ENCODE measurements at regions not wholly inside any gene's neighbourhood (a gene's known extent, or its start where the extent isn't known, plus 50 kb on each side); places are given as distances from the start of the nearest gene placed in this dataset.

DNA sequence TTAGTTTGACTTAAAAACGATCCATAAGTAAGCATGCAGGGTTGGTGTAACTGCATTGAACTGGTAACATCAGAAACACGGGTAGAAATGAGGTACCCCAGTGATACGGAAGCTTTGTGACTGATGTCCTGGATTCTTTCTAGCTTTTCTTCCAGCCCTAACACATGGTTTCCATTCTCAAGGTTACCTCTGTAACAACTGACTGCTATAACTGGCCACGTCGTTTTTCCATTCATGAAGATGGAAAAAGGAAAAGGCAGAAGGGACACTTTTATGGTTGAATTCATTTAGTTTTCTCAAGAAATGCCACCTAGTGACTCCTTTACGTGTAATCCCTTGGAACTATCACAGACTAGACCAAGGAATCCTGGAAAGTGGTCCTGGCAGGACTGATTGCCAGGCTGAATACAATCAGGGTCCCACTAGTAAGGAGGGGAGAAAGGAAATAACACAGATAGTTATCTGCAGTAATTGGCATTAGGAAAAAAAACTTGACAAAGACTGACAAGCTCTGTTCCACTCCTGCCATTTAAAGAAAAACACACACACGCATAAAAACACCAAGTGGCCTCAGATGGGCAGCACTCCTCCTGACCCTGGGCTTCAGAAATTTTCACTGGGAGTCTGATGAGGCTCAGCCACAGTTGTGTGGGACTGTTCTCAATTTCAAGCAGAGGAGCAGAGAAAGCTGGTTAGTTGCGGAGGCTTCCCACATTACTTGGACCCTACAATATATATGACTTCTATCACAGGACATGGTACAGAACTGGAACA is 77.5 kb upstream of the ZNF169 start:
- H3K27me3 ChIP-seq (ENCODE audit: insufficient read depth, low read length, poor library complexity, severe bottlenecking) = no peaks in the 10 kb centered on the region

DNA sequence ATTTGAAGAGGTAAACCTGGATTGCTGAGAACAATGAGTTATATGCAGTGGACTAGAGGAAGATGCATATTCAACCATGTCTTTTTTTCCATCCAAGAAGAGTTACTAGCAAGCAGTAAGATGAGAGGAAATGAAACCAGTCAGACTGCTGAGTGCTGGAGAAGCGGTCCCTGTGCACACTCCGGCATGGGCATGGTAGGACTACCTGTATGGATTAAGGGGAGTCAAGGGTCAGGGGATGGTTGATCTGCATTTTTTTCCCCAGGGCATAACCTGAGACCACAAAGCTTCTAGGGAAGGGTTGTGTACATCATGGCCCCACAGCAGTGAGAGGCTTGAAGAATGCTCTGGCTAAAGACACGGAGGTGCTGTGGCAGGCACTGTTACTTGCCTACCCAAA is 76.6 kb upstream of the ZNF169 start:
- TF ChIP-seq EZH2phosphoT487 (IDR thresholded peaks at IDR 0.05; ENCODE audit: borderline replicate concordance) = no peak
- TF ChIP-seq, protein P1, sequence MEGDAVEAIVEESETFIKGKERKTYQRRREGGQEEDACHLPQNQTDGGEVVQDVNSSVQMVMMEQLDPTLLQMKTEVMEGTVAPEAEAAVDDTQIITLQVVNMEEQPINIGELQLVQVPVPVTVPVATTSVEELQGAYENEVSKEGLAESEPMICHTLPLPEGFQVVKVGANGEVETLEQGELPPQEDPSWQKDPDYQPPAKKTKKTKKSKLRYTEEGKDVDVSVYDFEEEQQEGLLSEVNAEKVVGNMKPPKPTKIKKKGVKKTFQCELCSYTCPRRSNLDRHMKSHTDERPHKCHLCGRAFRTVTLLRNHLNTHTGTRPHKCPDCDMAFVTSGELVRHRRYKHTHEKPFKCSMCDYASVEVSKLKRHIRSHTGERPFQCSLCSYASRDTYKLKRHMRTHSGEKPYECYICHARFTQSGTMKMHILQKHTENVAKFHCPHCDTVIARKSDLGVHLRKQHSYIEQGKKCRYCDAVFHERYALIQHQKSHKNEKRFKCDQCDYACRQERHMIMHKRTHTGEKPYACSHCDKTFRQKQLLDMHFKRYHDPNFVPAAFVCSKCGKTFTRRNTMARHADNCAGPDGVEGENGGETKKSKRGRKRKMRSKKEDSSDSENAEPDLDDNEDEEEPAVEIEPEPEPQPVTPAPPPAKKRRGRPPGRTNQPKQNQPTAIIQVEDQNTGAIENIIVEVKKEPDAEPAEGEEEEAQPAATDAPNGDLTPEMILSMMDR (conservative IDR thresholded peaks at IDR 0.05; ENCODE audit: low read length) = no peak
- peaks cover 9% of the 10 kb centered on the region; the same call in 1 of the 2 replicates for H3F3A ChIP-seq (ENCODE audit: low read depth)
- no peaks in the 10 kb centered on the region for H3K27me3 ChIP-seq (ENCODE audit: insufficient read depth, low read length, poor library complexity, severe bottlenecking)
- H3K4me2 ChIP-seq (ENCODE audit: low read depth, low read length, poor library complexity, severe bottlenecking) = no peak overlapping the region
- peaks cover 43% of the 10 kb centered on the region for H4K20me1 ChIP-seq (ENCODE audit: insufficient read depth, low read length, poor library complexity, severe bottlenecking)
- H3K36me3 ChIP-seq (ENCODE audit: insufficient read depth, low read length) = peaks cover 20% of the 10 kb centered on the region; the same call in 1 of the 2 replicates
- no peaks in the 10 kb centered on the region for H3K9me3 ChIP-seq (ENCODE audit: insufficient read depth, low read depth, low read length)
- H3K4me1 ChIP-seq (ENCODE audit: insufficient read depth, low read length, poor library complexity, severe bottlenecking) = no peaks in the 10 kb centered on the region
- no peaks in the 10 kb centered on the region for H3K9me2 ChIP-seq (replicated peaks; ENCODE audit: low read depth, low read length)
- H3K9ac ChIP-seq (ENCODE audit: low read depth, low read length, poor library complexity, severe bottlenecking) = no peak overlapping the region
- H3K4me3 ChIP-seq (ENCODE audit: low read length, poor library complexity, severe bottlenecking) = no peak overlapping the region
- no peak overlapping the region for H2AFZ ChIP-seq (ENCODE audit: low read length)
- peaks cover 23% of the 10 kb centered on the region for H3K79me2 ChIP-seq (ENCODE audit: insufficient read depth, low read length)

More for the DNA sequence above, 77.5 kb upstream of the ZNF169 start:
- peaks cover 9% of the 10 kb centered on the region; the same call in 1 of the 2 replicates for H3F3A ChIP-seq (ENCODE audit: low read depth)
- H2AFZ ChIP-seq (ENCODE audit: low read length) = no peak overlapping the region
- no peak overlapping the region for H3K4me3 ChIP-seq (ENCODE audit: low read length, poor library complexity, severe bottlenecking)
- H4K20me1 ChIP-seq (ENCODE audit: insufficient read depth, low read length, poor library complexity, severe bottlenecking) = peaks cover 52% of the 10 kb centered on the region
- TF ChIP-seq EZH2phosphoT487 (IDR thresholded peaks at IDR 0.05; ENCODE audit: borderline replicate concordance) = no peak
- TF ChIP-seq, protein P1 (conservative IDR thresholded peaks at IDR 0.05; ENCODE audit: low read length) = no peak
- H3K9me3 ChIP-seq (ENCODE audit: insufficient read depth, low read depth, low read length) = no peaks in the 10 kb centered on the region
- peaks cover 29% of the 10 kb centered on the region for H3K36me3 ChIP-seq (ENCODE audit: insufficient read depth, low read length)
- no peak overlapping the region for H3K4me2 ChIP-seq (ENCODE audit: low read depth, low read length, poor library complexity, severe bottlenecking)
- no peaks in the 10 kb centered on the region for H3K9me2 ChIP-seq (replicated peaks; ENCODE audit: low read depth, low read length)
- H3K9ac ChIP-seq (ENCODE audit: low read depth, low read length, poor library complexity, severe bottlenecking) = no peak overlapping the region
- H3K79me2 ChIP-seq (ENCODE audit: insufficient read depth, low read length) = peaks cover 32% of the 10 kb centered on the region
- H3K4me1 ChIP-seq (ENCODE audit: insufficient read depth, low read length, poor library complexity, severe bottlenecking) = peaks cover 7% of the 10 kb centered on the region

DNA sequence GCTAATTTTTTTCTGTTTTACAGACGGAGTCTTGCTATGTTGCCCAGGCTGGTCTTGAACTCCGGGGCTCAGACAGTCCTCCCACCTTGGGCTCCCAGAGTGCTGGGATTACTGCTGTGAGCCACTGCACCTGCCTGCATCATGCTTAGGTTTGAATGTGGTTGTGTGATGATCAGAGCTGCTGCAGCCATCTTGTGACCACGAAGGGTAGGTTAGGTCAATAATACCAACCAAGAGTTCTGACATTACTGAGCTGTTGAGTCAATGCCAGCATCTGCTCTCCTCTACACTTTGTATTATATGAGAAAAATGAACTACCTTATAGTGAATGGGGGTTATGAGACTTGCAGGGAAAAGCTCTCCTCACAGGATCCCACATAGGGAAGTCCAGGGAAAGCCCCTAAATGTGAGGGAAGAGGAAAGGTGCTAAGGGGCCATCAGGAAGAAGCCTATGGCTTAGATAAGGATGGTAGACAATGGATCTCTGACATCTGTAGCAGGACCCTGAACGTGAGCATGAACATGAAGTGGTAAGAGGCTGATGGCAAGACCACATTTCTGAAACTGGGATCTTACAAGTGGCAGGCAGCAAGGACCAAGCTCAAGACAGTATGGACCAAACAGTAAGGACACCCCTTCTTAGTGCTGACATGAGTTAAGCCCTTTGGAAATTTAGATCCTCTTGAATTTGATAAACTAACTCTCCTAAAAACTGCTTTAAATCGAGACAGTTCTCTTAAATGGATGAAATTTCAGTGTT is 75.7 kb upstream of the ZNF169 start:
- H4K20me1 ChIP-seq (ENCODE audit: insufficient read depth, low read length, poor library complexity, severe bottlenecking) = peaks cover 35% of the 10 kb centered on the region
- H3K4me3 ChIP-seq (ENCODE audit: low read length, poor library complexity, severe bottlenecking) = no peak overlapping the region
- H3K79me2 ChIP-seq (ENCODE audit: insufficient read depth, low read length) = peaks cover 14% of the 10 kb centered on the region
- no peaks in the 10 kb centered on the region for H3K27me3 ChIP-seq (ENCODE audit: insufficient read depth, low read length, poor library complexity, severe bottlenecking)
- H3K36me3 ChIP-seq (ENCODE audit: insufficient read depth, low read length) = peaks cover 17% of the 10 kb centered on the region; the same call in 1 of the 2 replicates
- H3F3A ChIP-seq (ENCODE audit: low read depth) = peaks cover 9% of the 10 kb centered on the region; the same call in 1 of the 2 replicates
- TF ChIP-seq EZH2phosphoT487 (IDR thresholded peaks at IDR 0.05; ENCODE audit: borderline replicate concordance) = no peak
- TF ChIP-seq, protein P1 (conservative IDR thresholded peaks at IDR 0.05; ENCODE audit: low read length) = no peak
- no peaks in the 10 kb centered on the region for H3K9me2 ChIP-seq (replicated peaks; ENCODE audit: low read depth, low read length)
- H2AFZ ChIP-seq (ENCODE audit: low read length) = no peak overlapping the region
- no peak overlapping the region for H3K9ac ChIP-seq (ENCODE audit: low read depth, low read length, poor library complexity, severe bottlenecking)
- no peaks in the 10 kb centered on the region for H3K9me3 ChIP-seq (ENCODE audit: insufficient read depth, low read depth, low read length)
- no peaks in the 10 kb centered on the region for H3K4me1 ChIP-seq (ENCODE audit: insufficient read depth, low read length, poor library complexity, severe bottlenecking)
- no peak overlapping the region for H3K4me2 ChIP-seq (ENCODE audit: low read depth, low read length, poor library complexity, severe bottlenecking)
